Transverse colon (tissue), 4 donors: ENCODE measurements at regions not wholly inside any gene's neighbourhood (a gene's known extent, or its start where the extent isn't known, plus 50 kb on each side); places are given as distances from the start of the nearest gene placed in this dataset.

Source experiments
- DNase-seq: peaks from one replicate; pipeline ENCODE4 v3.0.0-alpha.2; 2019
- H3K27ac ChIP-seq, 4 donors: fragments of 200-600 bp; sonication (generic); 2 replicates each; pipeline ENCODE4 v1.5.1; 2016 to 2018; ENCODE audit warnings: inconsistent platforms in 4 of 4
- H3K27me3 ChIP-seq: fragments of 200-600 bp; sonication (generic); 2 replicates; pipeline ENCODE4 v1.5.1; 2017; ENCODE audit warnings: inconsistent platforms
- H3K36me3 ChIP-seq, 4 donors: fragments of 200-600 bp; sonication (generic); 2 replicates each; pipeline ENCODE4 v1.5.1; 2017 to 2019; ENCODE audit warnings: inconsistent platforms in 4 of 4
- H3K4me1 ChIP-seq, 4 donors: fragments of 200-600 bp; sonication (generic); 2 replicates each; pipeline ENCODE4 v1.5.1; 2017 to 2020; ENCODE audit warnings: inconsistent platforms in 4 of 4
- H3K4me3 ChIP-seq, 4 donors: fragments of 200-600 bp; sonication (generic); 1 replicate in 1 of 4; 2 replicates in 3 of 4; pipeline versions ENCODE4 v1.5.1 to v1.6.1; 2017 to 2019; ENCODE audit warnings: inconsistent platforms in 4 of 4
- H3K9me3 ChIP-seq, 2 donors: fragments of 200-600 bp; sonication (generic); 2 replicates each; pipeline ENCODE4 v1.5.1; 2017 to 2019; ENCODE audit warnings: inconsistent platforms in 2 of 2
- EP300 ChIP-seq: sonication (generic); formaldehyde crosslinking; IDR thresholded peaks from one replicate; pipeline ENCODE4 v1.6.1; 2017; ENCODE audit warnings: antibody characterized with exemption, low read depth
- POLR2A ChIP-seq: fragments of 450-650 bp; IDR thresholded peaks from one replicate; pipeline ENCODE4 v1.6.1; 2016; ENCODE audit warnings: antibody characterized with exemption, mild to moderate bottlenecking, moderate library complexity
- POLR2AphosphoS5 ChIP-seq, 3 donors: sonication (generic); formaldehyde crosslinking; IDR thresholded peaks; one replicate each; pipeline ENCODE4 v1.6.1; 2016; ENCODE audit warnings: antibody characterized with exemption in 3 of 3
- WGBS, 2 donors: methylation state at CpG; one replicate each; pipeline ENCODE4 v1.1.5; 2018; ENCODE audit warnings: low coverage in 1 of 2; 5-methylcytosine and 5-hydroxymethylcytosine counted together
- in situ Hi-C, 4 donors: fragments of 200-750 bp; cut with MboI; loops; one replicate each; pipeline versions ENCODE4 v1.15.0 to v1.15.1; 2017; ENCODE audit warnings: low sequenced_read_pairs in 3 of 4, low pct_ligation_motif_present in 1 of 4, low pct_unique_long_range_greater_than_20kb in 1 of 4
- intact Hi-C: fragments of 100-400 bp; cut with DNase I; formaldehyde crosslinking; loops from one replicate; pipeline ENCODE4 v1.15.1; 2023; ENCODE audit warnings: low total_unique reads
- TF ChIP-seq, protein P1 (sequence below), 5 experiments: fragments of 200-600 bp in 3 of 5; fragments of 450-650 bp in 2 of 5; sonication (generic) in 3 of 5; IDR thresholded peaks; 1 replicate in 2 of 5; 2 replicates in 3 of 5; pipeline ENCODE4 v1.5.1; 2016 to 2017; ENCODE audit warnings: antibody characterized with exemption in 5 of 5, inconsistent platforms in 3 of 5, mild to moderate bottlenecking in 2 of 5, moderate library complexity in 1 of 5

DNA sequence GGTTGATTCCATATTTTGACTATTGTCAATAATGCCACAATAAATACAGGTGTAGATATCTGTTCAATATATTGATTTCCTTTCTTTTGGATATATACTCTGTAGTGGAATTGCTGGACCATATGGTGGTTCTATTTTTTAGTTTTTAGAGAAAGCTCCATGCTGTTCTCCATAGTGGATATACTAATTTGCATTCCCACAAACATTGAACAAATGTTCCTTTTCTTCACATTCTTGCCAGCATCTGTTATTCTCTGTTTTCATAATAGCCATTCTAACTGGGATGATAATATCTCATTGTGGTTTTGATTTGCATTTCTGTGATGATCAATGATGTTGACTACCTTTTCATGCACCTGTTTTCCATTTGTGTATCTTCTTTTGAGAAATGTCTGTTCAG is 973.7 kb downstream of the REEP3 start:
- H3K9me3 ChIP-seq = peaks cover 0 to 3% of the 10 kb centered on the region in 2 donors
- TF ChIP-seq POLR2A (no peak), EP300 (no peak), POLR2AphosphoS5 (IDR thresholded peaks at IDR 0.05) (no peak)
- TF ChIP-seq, protein P1, sequence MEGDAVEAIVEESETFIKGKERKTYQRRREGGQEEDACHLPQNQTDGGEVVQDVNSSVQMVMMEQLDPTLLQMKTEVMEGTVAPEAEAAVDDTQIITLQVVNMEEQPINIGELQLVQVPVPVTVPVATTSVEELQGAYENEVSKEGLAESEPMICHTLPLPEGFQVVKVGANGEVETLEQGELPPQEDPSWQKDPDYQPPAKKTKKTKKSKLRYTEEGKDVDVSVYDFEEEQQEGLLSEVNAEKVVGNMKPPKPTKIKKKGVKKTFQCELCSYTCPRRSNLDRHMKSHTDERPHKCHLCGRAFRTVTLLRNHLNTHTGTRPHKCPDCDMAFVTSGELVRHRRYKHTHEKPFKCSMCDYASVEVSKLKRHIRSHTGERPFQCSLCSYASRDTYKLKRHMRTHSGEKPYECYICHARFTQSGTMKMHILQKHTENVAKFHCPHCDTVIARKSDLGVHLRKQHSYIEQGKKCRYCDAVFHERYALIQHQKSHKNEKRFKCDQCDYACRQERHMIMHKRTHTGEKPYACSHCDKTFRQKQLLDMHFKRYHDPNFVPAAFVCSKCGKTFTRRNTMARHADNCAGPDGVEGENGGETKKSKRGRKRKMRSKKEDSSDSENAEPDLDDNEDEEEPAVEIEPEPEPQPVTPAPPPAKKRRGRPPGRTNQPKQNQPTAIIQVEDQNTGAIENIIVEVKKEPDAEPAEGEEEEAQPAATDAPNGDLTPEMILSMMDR (IDR thresholded peaks at IDR 0.05) = no peak
- no peaks in the 10 kb centered on the region for H3K27me3 ChIP-seq
- no peak overlapping the region for H3K27ac ChIP-seq
- intact Hi-C loops (no loop called here), in situ Hi-C loops (no loop called here)
- DNase-seq = no peak
- no peak overlapping the region for H3K4me3 ChIP-seq
- H3K36me3 ChIP-seq = no peaks in the 10 kb centered on the region
- no peaks in the 10 kb centered on the region for H3K4me1 ChIP-seq

DNA sequence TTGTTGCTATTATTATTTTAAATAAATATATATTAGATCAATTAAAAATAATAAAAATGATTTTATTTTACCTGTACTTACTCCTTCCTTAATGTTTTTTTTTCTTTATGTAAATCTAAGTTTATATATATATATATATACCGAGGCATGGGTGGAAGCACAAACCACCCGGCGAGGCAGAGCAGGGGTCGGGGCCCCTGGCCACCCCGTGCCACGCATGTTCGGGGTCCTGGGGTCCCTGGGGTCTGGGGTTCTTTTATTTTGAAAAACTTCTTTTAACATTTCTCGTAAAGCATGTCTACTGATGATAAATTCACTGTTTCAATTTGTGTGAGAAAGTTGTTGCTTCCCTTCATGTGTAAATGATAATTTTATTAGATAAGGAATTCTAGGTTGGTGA is 976.1 kb downstream of the REEP3 start:
- no peaks in the 10 kb centered on the region for H3K36me3 ChIP-seq
- 90 to 93% methylated on average over 8 of the region's 8 CpGs for WGBS, 2 donors
- no peaks in the 10 kb centered on the region for H3K4me1 ChIP-seq
- intact Hi-C loops = no loop called here
- no peak overlapping the region for H3K27ac ChIP-seq
- H3K4me3 ChIP-seq = no peak overlapping the region
- TF ChIP-seq, protein P1 (IDR thresholded peaks at IDR 0.05) = no peak
- TF ChIP-seq EP300 (no peak), POLR2AphosphoS5 (IDR thresholded peaks at IDR 0.05) (no peak), POLR2A (no peak)
- in situ Hi-C loops = no loop called here
- peaks cover 0 to 3% of the 10 kb centered on the region in 2 donors for H3K9me3 ChIP-seq
- no peak for DNase-seq
- H3K27me3 ChIP-seq = no peaks in the 10 kb centered on the region

DNA sequence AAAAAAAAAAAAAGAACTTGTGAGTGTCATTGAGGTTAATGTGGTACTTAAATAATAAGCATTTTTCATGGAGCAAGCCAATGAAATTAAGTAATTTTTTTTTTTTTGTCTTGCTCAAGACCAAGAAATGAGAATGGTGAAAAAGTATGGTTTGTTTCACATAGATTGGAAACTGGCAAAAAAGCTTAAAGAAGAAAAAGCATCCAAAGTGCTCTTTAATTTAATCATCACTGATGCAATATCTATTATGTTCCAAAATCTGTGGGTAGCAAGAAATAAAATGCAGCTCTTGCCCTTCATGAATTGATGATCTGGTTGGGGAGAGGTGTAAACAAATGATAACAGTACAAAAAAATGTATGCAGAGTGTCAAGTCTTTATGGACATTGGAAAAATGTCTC is 980.6 kb downstream of the REEP3 start:
- Histone ChIP-seq H3K4me3 (no peak overlapping the region), H3K36me3 (no peaks in the 10 kb centered on the region), H3K9me3 (peaks cover 0 to 3% of the 10 kb centered on the region in 2 donors), H3K4me1 (no peaks in the 10 kb centered on the region), H3K27me3 (no peaks in the 10 kb centered on the region), H3K27ac (no peak overlapping the region)
- TF ChIP-seq POLR2A (no peak), EP300 (no peak), POLR2AphosphoS5 (IDR thresholded peaks at IDR 0.05) (no peak)
- TF ChIP-seq, protein P1 (IDR thresholded peaks at IDR 0.05) = no peak
- intact Hi-C loops (no loop called here), in situ Hi-C loops (no loop called here)
- no peak for DNase-seq

DNA sequence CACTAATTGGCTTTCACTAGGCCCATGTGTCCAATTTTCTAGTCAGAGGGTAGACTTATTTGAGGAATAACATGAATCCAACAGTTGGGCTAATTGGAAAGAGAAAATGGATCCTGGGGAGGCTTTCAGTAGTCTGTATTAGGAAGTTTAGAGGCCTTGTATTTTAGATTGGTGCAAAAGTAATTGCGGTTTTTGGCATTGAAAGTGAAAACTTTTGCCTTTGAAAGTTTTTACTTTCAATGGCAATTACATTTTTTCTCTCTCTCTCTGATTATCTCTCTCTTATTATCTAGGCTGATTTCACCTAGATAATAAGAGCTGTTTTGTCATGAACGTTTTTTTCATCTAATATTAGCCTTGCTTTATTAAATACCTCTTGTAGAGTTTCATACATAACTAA is 981.7 kb downstream of the REEP3 start:
- Histone ChIP-seq H3K27me3 (no peaks in the 10 kb centered on the region), H3K4me1 (no peaks in the 10 kb centered on the region), H3K27ac (no peak overlapping the region), H3K9me3 (peaks cover 0 to 3% of the 10 kb centered on the region in 2 donors), H3K4me3 (no peak overlapping the region), H3K36me3 (no peaks in the 10 kb centered on the region)
- WGBS, 2 donors = 64 to 68% methylated on average over 2 of the region's 2 CpGs
- TF ChIP-seq, protein P1 (IDR thresholded peaks at IDR 0.05) = no peak
- TF ChIP-seq POLR2AphosphoS5 (IDR thresholded peaks at IDR 0.05) (no peak), EP300 (no peak), POLR2A (no peak)
- intact Hi-C loops = no loop called here
- in situ Hi-C loops = no loop called here
- no peak for DNase-seq
